SK-N-SH (cell line): ENCODE measurements at regions not wholly inside any gene's neighbourhood (a gene's known extent, or its start where the extent isn't known, plus 50 kb on each side); places are given as distances from the start of the nearest gene placed in this dataset.

Experiments used
- FOSL2 ChIP-seq: IDR thresholded peaks from 2 replicates; pipeline ENCODE4 v1.4.0; 2012; ENCODE audit warnings: low read depth, mild to moderate bottlenecking, moderate library complexity, borderline replicate concordance
- MEF2A ChIP-seq: IDR thresholded peaks from 2 replicates; pipeline ENCODE4 v1.4.0; 2012; ENCODE audit warnings: low read depth, borderline replicate concordance
- RCOR1 ChIP-seq: fragments of 150-350 bp; IDR thresholded peaks from 2 replicates; pipeline ENCODE4 v1.6.1; 2017; ENCODE audit warnings: antibody characterized with exemption, low read length
- SIN3A ChIP-seq: IDR thresholded peaks from 2 replicates; pipeline ENCODE4 v1.6.1; 2012; ENCODE audit warnings: low read depth, mild to moderate bottlenecking, low read length, moderate library complexity, borderline replicate concordance
- YY1 ChIP-seq: IDR thresholded peaks from 2 replicates; pipeline ENCODE4 v1.4.0; 2012; ENCODE audit warnings: low read depth, mild to moderate bottlenecking
- TF ChIP-seq, protein P1 (sequence below): IDR thresholded peaks from 2 replicates; pipeline ENCODE4 v1.4.0; 2012; ENCODE audit warnings: low read depth, borderline replicate concordance
- TF ChIP-seq, protein P2 (sequence below): fragments of 200-600 bp; sonication (generic); IDR thresholded peaks from 2 replicates; pipeline ENCODE4 v1.6.1; 2017; ENCODE audit warnings: antibody characterized with exemption, mild to moderate bottlenecking, moderate library complexity
- TF ChIP-seq, protein P3 (sequence below): IDR thresholded peaks from 2 replicates; pipeline ENCODE4 v1.4.0; 2012; ENCODE audit warnings: low read depth, borderline replicate concordance

DNA sequence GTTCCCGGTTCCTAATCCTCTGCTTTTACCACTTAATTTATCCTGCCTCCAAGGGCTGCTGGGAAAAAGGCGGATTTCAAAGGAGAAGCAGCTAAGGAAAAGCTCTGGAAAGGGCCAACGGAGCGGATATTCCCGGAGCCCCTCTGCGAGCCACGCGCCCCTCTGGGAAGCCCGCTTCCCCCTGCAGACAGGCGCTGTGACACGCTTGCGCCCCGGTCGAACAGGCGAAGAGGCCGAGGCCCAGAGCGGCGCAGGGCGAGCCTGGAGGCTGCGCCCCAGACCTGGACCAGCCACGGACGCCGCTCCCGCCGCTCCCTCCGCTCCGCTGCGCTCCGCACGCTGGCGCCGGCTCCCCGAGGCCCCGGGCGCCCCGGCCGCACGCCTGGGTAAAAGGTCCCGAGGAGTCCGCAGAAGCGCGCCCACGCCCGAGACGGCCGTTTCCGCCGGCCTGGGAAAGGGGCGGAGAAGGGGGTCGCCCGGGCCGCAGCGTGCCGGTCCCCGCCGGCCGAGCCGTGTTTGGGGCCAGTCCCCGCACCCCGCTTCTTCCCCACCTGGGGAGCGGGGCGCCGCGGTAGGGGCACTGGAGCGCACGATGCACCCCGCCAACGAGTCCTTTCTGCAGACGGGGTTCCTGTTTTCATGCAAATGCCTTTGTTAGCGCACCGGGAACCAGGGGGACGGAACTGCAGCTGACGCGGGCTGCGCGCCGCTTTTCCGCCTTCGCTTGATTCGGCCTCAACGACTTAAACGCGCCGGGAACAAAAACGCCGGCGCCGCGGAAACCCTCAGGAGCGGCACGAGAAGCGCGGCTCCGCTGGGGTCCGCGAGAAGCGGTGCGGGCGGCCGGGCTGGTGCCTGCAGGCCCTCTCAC lies 91.9 kb upstream of the SIRPA start:
- TF ChIP-seq, protein P1, sequence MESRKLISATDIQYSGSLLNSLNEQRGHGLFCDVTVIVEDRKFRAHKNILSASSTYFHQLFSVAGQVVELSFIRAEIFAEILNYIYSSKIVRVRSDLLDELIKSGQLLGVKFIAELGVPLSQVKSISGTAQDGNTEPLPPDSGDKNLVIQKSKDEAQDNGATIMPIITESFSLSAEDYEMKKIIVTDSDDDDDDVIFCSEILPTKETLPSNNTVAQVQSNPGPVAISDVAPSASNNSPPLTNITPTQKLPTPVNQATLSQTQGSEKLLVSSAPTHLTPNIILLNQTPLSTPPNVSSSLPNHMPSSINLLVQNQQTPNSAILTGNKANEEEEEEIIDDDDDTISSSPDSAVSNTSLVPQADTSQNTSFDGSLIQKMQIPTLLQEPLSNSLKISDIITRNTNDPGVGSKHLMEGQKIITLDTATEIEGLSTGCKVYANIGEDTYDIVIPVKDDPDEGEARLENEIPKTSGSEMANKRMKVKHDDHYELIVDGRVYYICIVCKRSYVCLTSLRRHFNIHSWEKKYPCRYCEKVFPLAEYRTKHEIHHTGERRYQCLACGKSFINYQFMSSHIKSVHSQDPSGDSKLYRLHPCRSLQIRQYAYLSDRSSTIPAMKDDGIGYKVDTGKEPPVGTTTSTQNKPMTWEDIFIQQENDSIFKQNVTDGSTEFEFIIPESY, result no peak
- TF ChIP-seq FOSL2, result no peak
- no peak for TF ChIP-seq YY1
- TF ChIP-seq, protein P2, sequence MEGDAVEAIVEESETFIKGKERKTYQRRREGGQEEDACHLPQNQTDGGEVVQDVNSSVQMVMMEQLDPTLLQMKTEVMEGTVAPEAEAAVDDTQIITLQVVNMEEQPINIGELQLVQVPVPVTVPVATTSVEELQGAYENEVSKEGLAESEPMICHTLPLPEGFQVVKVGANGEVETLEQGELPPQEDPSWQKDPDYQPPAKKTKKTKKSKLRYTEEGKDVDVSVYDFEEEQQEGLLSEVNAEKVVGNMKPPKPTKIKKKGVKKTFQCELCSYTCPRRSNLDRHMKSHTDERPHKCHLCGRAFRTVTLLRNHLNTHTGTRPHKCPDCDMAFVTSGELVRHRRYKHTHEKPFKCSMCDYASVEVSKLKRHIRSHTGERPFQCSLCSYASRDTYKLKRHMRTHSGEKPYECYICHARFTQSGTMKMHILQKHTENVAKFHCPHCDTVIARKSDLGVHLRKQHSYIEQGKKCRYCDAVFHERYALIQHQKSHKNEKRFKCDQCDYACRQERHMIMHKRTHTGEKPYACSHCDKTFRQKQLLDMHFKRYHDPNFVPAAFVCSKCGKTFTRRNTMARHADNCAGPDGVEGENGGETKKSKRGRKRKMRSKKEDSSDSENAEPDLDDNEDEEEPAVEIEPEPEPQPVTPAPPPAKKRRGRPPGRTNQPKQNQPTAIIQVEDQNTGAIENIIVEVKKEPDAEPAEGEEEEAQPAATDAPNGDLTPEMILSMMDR, result no peak
- no peak for TF ChIP-seq RCOR1
- no peak for TF ChIP-seq SIN3A
- TF ChIP-seq, protein P3, sequence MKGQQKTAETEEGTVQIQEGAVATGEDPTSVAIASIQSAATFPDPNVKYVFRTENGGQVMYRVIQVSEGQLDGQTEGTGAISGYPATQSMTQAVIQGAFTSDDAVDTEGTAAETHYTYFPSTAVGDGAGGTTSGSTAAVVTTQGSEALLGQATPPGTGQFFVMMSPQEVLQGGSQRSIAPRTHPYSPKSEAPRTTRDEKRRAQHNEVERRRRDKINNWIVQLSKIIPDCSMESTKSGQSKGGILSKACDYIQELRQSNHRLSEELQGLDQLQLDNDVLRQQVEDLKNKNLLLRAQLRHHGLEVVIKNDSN, result no peak
- TF ChIP-seq MEF2A, result no peak
